ENCODE measurements at regions not wholly inside any gene's neighbourhood (a gene's known extent, or its start where the extent isn't known, plus 50 kb on each side); places are given as distances from the start of the nearest gene placed in this dataset.

DNA sequence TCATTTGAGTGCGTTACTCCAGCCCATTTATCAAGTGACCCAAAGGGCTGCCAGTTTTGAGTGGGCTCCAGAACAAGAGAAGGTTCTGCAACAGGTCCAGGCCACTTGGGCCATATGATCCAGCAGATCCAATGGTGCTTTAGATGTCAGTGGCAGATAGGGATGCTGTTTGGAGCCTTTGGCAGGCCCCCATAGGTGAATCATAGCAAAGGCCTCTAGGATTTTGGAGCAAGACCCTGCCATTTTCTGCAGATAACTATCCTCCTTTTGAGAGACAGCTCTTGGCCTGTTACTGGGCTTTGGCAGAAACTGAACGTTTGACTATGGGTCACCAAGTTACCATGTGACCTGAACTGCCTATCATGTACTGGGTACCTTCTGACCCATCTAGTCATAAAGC is 358.8 kb upstream of the SEMA3C start (continued):
- TF ChIP-seq, protein P1, sequence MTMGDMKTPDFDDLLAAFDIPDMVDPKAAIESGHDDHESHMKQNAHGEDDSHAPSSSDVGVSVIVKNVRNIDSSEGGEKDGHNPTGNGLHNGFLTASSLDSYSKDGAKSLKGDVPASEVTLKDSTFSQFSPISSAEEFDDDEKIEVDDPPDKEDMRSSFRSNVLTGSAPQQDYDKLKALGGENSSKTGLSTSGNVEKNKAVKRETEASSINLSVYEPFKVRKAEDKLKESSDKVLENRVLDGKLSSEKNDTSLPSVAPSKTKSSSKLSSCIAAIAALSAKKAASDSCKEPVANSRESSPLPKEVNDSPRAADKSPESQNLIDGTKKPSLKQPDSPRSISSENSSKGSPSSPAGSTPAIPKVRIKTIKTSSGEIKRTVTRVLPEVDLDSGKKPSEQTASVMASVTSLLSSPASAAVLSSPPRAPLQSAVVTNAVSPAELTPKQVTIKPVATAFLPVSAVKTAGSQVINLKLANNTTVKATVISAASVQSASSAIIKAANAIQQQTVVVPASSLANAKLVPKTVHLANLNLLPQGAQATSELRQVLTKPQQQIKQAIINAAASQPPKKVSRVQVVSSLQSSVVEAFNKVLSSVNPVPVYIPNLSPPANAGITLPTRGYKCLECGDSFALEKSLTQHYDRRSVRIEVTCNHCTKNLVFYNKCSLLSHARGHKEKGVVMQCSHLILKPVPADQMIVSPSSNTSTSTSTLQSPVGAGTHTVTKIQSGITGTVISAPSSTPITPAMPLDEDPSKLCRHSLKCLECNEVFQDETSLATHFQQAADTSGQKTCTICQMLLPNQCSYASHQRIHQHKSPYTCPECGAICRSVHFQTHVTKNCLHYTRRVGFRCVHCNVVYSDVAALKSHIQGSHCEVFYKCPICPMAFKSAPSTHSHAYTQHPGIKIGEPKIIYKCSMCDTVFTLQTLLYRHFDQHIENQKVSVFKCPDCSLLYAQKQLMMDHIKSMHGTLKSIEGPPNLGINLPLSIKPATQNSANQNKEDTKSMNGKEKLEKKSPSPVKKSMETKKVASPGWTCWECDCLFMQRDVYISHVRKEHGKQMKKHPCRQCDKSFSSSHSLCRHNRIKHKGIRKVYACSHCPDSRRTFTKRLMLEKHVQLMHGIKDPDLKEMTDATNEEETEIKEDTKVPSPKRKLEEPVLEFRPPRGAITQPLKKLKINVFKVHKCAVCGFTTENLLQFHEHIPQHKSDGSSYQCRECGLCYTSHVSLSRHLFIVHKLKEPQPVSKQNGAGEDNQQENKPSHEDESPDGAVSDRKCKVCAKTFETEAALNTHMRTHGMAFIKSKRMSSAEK (CRISPR knock-in tag; IDR thresholded peaks at IDR 0.05; ENCODE audit: borderline replicate concordance) = no peak

DNA sequence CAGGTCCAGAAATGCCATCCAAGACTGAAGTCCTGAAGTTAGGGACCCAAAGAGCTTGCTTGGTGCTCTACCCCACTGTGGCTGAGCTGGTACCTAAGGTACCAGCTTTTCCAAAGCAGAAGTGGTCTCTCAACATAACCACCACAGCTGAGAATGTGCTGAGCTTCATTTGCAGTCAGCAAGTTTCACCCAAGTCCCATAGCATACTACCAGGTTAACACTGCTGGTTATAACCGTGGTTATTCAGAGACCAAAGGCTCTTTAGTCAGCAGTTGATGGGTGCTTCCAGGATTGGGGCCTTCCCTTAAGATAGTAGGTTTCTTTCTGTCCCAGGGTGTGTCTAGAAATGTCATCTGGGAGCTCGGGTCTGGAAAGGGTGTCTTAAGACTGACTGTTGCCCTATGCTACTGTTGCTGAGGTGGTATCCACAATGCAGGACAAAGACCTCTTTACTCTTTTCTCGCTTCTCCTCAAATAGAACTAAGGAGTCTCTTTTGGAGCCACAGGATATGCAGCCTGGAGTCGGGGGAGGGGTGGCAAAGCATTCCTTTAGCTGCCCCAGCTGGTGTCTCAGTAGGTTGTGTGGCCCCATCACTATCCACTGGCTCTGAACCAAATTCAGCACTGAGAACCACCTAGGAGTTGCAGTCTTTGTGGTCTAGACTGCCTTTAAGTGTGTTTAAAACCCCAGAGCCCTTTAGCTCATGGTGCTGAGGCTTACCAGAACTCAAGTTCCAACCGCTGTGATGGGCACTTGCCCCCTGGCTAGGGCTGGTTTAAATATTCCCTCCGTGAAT is 354.9 kb upstream of the SEMA3C start:
- TF ChIP-seq GTF2I (CRISPR knock-in tag; conservative IDR thresholded peaks at IDR 0.05) (no peak), TEAD4 (CRISPR knock-in tag; IDR thresholded peaks at IDR 0.05) (no peak), ZNF396 (CRISPR knock-in tag; IDR thresholded peaks at IDR 0.05; ENCODE audit: borderline replicate concordance) (no peak), MYBL2 (CRISPR knock-in tag; IDR thresholded peaks at IDR 0.05) (no peak), RORB (CRISPR knock-in tag; IDR thresholded peaks at IDR 0.05) (no peak), FOXK1 (CRISPR knock-in tag; IDR thresholded peaks at IDR 0.05) (no peak), OVOL2 (CRISPR knock-in tag; IDR thresholded peaks at IDR 0.05; ENCODE audit: borderline replicate concordance) (no peak), ETV6 (CRISPR knock-in tag; IDR thresholded peaks at IDR 0.05) (no peak), JUN (CRISPR knock-in tag; IDR thresholded peaks at IDR 0.05) (no peak)
- TF ChIP-seq, protein P2, sequence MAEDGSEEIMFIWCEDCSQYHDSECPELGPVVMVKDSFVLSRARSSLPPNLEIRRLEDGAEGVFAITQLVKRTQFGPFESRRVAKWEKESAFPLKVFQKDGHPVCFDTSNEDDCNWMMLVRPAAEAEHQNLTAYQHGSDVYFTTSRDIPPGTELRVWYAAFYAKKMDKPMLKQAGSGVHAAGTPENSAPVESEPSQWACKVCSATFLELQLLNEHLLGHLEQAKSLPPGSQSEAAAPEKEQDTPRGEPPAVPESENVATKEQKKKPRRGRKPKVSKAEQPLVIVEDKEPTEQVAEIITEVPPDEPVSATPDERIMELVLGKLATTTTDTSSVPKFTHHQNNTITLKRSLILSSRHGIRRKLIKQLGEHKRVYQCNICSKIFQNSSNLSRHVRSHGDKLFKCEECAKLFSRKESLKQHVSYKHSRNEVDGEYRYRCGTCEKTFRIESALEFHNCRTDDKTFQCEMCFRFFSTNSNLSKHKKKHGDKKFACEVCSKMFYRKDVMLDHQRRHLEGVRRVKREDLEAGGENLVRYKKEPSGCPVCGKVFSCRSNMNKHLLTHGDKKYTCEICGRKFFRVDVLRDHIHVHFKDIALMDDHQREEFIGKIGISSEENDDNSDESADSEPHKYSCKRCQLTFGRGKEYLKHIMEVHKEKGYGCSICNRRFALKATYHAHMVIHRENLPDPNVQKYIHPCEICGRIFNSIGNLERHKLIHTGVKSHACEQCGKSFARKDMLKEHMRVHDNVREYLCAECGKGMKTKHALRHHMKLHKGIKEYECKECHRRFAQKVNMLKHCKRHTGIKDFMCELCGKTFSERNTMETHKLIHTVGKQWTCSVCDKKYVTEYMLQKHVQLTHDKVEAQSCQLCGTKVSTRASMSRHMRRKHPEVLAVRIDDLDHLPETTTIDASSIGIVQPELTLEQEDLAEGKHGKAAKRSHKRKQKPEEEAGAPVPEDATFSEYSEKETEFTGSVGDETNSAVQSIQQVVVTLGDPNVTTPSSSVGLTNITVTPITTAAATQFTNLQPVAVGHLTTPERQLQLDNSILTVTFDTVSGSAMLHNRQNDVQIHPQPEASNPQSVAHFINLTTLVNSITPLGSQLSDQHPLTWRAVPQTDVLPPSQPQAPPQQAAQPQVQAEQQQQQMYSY (CRISPR knock-in tag; IDR thresholded peaks at IDR 0.05) = no peak
- TF ChIP-seq, protein P3, sequence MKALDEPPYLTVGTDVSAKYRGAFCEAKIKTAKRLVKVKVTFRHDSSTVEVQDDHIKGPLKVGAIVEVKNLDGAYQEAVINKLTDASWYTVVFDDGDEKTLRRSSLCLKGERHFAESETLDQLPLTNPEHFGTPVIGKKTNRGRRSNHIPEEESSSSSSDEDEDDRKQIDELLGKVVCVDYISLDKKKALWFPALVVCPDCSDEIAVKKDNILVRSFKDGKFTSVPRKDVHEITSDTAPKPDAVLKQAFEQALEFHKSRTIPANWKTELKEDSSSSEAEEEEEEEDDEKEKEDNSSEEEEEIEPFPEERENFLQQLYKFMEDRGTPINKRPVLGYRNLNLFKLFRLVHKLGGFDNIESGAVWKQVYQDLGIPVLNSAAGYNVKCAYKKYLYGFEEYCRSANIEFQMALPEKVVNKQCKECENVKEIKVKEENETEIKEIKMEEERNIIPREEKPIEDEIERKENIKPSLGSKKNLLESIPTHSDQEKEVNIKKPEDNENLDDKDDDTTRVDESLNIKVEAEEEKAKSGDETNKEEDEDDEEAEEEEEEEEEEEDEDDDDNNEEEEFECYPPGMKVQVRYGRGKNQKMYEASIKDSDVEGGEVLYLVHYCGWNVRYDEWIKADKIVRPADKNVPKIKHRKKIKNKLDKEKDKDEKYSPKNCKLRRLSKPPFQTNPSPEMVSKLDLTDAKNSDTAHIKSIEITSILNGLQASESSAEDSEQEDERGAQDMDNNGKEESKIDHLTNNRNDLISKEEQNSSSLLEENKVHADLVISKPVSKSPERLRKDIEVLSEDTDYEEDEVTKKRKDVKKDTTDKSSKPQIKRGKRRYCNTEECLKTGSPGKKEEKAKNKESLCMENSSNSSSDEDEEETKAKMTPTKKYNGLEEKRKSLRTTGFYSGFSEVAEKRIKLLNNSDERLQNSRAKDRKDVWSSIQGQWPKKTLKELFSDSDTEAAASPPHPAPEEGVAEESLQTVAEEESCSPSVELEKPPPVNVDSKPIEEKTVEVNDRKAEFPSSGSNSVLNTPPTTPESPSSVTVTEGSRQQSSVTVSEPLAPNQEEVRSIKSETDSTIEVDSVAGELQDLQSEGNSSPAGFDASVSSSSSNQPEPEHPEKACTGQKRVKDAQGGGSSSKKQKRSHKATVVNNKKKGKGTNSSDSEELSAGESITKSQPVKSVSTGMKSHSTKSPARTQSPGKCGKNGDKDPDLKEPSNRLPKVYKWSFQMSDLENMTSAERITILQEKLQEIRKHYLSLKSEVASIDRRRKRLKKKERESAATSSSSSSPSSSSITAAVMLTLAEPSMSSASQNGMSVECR (CRISPR knock-in tag; IDR thresholded peaks at IDR 0.05; ENCODE audit: borderline replicate concordance) = no peak
- TF ChIP-seq, protein P4, sequence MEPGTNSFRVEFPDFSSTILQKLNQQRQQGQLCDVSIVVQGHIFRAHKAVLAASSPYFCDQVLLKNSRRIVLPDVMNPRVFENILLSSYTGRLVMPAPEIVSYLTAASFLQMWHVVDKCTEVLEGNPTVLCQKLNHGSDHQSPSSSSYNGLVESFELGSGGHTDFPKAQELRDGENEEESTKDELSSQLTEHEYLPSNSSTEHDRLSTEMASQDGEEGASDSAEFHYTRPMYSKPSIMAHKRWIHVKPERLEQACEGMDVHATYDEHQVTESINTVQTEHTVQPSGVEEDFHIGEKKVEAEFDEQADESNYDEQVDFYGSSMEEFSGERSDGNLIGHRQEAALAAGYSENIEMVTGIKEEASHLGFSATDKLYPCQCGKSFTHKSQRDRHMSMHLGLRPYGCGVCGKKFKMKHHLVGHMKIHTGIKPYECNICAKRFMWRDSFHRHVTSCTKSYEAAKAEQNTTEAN (CRISPR knock-in tag; IDR thresholded peaks at IDR 0.05) = no peak
- TF ChIP-seq, protein P5, sequence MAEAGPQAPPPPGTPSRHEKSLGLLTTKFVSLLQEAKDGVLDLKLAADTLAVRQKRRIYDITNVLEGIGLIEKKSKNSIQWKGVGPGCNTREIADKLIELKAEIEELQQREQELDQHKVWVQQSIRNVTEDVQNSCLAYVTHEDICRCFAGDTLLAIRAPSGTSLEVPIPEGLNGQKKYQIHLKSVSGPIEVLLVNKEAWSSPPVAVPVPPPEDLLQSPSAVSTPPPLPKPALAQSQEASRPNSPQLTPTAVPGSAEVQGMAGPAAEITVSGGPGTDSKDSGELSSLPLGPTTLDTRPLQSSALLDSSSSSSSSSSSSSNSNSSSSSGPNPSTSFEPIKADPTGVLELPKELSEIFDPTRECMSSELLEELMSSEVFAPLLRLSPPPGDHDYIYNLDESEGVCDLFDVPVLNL (CRISPR knock-in tag; IDR thresholded peaks at IDR 0.05; ENCODE audit: borderline replicate concordance, low read depth) = no peak
- H3K27ac Mint-ChIP-seq = no peak overlapping the region
- peaks cover 8% of the 10 kb centered on the region for H3K4me1 Mint-ChIP-seq
- POLR2A ChIA-PET = no interaction called here
- H3K36me3 Mint-ChIP-seq = no peaks in the 10 kb centered on the region
- no peaks in the 10 kb centered on the region for H3K27me3 Mint-ChIP-seq (ENCODE audit: low read depth)
- DNase-seq (ENCODE audit: low spot score) = no peak
- CTCF ChIA-PET = interaction anchor here (1.8 kb wide), 1 partner anchor 196 kb away, joined by 5 read pairs; no protein-coding TSS in a partner anchor
- ATAC-seq = peak; percentile 68
- H3K9me3 Mint-ChIP-seq = peaks cover 17% of the 10 kb centered on the region
- H3K4me3 Mint-ChIP-seq = no peak overlapping the region
